ENCODE measurements at regions not wholly inside any gene's neighbourhood (a gene's known extent, or its start where the extent isn't known, plus 50 kb on each side); places are given as distances from the start of the nearest gene placed in this dataset.

DNA sequence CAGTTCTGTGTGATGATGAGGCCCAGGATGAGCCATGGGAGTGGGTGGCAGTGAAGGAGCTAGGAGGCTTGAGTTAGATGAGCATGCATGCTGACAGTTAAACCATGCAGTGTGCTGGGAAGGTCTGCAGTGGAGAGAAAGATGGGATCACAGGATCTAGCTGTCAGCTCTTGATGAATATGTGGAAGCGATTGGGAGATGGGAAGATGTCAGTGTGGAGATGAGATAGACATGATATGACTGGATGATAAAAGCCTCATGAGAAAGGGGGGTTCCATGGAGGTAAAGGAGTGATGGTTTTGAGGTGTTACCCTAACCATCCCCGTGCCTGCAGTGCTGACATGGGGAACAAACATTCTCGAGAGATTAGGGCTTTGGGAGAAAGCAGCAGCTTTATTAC, 165.0 kb upstream of the CTBP2 start:
- Histone ChIP-seq H3K4me1 (no peaks in the 10 kb centered on the region), H3K27ac (no peak overlapping the region), H3K36me3 (no peaks in the 10 kb centered on the region), H3K27me3 (peaks cover 0 to 5% (median 0%) of the 10 kb centered on the region in 7 donors), H3K9me3 (peaks cover 0 to 39% (median 9%) of the 10 kb centered on the region in 11 donors), H3K4me3 (no peak overlapping the region)
- no peak for TF ChIP-seq CTCF (IDR thresholded peaks at IDR 0.05)
- intact Hi-C loops (cut with DNase I): loop anchor here in 1 of 10 donors (10.0 kb wide), 1 partner anchor 151 kb away; no protein-coding TSS in a partner anchor
- ATAC-seq (no peak), DNase-seq (no peak)
- whole genome bisulfite sequencing, 2 donors: 68 to 73% methylated on average over 3 of the region's 3 CpGs

- no peak overlapping the region for H3K4me3 ChIP-seq
- H3K4me1 ChIP-seq: no peaks in the 10 kb centered on the region
- ATAC-seq (no peak), DNase-seq (no peak)
- H3K9me3 ChIP-seq: peaks cover 0 to 6% (median 0%) of the 10 kb centered on the region in 11 donors
- 59 to 62% methylated on average over 3 of the region's 3 CpGs for WGBS, 2 donors
- H3K27me3 ChIP-seq: no peaks in the 10 kb centered on the region
- no peak for TF ChIP-seq CTCF (IDR thresholded peaks at IDR 0.05)
- no peak overlapping the region for H3K27ac ChIP-seq
- no peaks in the 10 kb centered on the region for H3K36me3 ChIP-seq
- intact Hi-C loops (cut with DNase I): no loop called here
Observed at GRCh38 chr10:125316436-125316835, 156.1 kb upstream of the CTBP2 start.

GRCh38 chr10:125300937-125301336, 140.6 kb upstream of the CTBP2 start:
- ATAC-seq (no peak), DNase-seq (no peak)
- H3K27ac ChIP-seq: no peak overlapping the region
- H3K4me1 ChIP-seq: no peaks in the 10 kb centered on the region
- WGBS, 2 donors: 81% methylated on average over 2 of the region's 2 CpGs
- intact Hi-C loops (cut with DNase I): no loop called here
- no peak overlapping the region for H3K4me3 ChIP-seq
- peaks cover 0 to 9% (median 0%) of the 10 kb centered on the region in 7 donors for H3K27me3 ChIP-seq
- no peaks in the 10 kb centered on the region for H3K9me3 ChIP-seq
- no peak for TF ChIP-seq CTCF (IDR thresholded peaks at IDR 0.05)
- H3K36me3 ChIP-seq: no peaks in the 10 kb centered on the region

- Histone ChIP-seq H3K27me3 (peaks cover 0 to 9% (median 0%) of the 10 kb centered on the region in 7 donors), H3K27ac (no peak overlapping the region), H3K36me3 (no peaks in the 10 kb centered on the region), H3K4me3 (no peak overlapping the region), H3K9me3 (no peaks in the 10 kb centered on the region), H3K4me1 (no peaks in the 10 kb centered on the region)
- DNase-seq (no peak), ATAC-seq (no peak)
- intact Hi-C loops (cut with DNase I): no loop called here
- TF ChIP-seq CTCF (IDR thresholded peaks at IDR 0.05): no peak
- WGBS, 2 donors: 31 to 38% methylated on average over 2 of the region's 2 CpGs
Observed at GRCh38 chr10:125299461-125299860, 139.1 kb upstream of the CTBP2 start.
